C4-2B (cell line): ENCODE measurements at regions not wholly inside any gene's neighbourhood (a gene's known extent, or its start where the extent isn't known, plus 50 kb on each side); places are given as distances from the start of the nearest gene placed in this dataset.

Experiments
- H3K27ac ChIP-seq: fragments of 450-650 bp; 2 replicates; pipeline ENCODE4 v1.5.1; 2017
- CTCF ChIP-seq: fragments of 450-650 bp; conservative IDR thresholded peaks from 2 replicates; pipeline ENCODE4 v1.5.1; 2017; ENCODE audit warnings: mild to moderate bottlenecking
- ZFX ChIP-seq: fragments of 450-650 bp; IDR thresholded peaks from 2 replicates; pipeline ENCODE4 v1.6.1; 2017

GRCh38 chr10:62585211-62585775 lies 211.1 kb downstream of the ZNF365 start:
- H3K27ac ChIP-seq = no peak overlapping the region
- TF ChIP-seq CTCF (no peak), ZFX (no peak)

DNA sequence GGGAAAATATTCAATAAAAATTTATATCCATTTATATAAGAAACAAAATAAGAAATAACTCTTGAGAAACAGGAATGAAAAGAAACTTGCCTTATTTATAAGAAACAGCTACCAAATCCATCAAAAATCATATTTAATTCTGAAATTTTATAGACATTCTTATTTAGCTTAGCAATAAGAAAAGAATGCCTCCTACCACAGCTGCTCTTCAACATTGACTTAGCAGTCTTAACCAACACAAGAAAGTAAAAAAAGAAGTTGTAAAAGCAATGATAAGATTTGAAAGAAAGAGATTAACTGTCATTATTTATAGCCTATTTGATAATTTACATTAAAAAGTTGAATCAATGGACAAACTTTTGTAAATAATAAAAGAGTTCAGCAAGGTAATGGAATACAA lies 212.8 kb downstream of the ZNF365 start:
- TF ChIP-seq CTCF = no peak
- H3K27ac ChIP-seq = no peak overlapping the region

DNA sequence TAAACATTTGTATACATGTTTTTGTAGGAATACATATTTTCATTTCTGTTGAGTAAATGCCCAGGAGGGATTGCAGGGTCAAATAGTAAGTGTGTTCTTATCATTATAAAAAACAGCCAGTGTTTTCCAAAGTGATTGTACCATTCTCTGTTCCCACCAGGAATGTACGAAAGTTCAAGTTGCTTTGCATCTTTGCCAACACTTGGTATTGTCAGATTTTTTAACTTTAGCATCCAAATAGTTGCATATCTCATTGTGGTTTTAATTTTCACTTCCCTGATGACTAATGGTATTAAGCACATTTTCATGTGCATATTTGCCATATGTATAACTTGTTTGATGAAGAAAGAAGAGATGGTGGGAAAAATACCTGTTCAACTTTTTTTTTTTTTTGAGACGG lies 213.9 kb downstream of the ZNF365 start:
- TF ChIP-seq ZFX (no peak), CTCF (no peak)
- no peak overlapping the region for H3K27ac ChIP-seq

- H3K27ac ChIP-seq = no peak overlapping the region
- TF ChIP-seq ZFX (no peak), CTCF (no peak)
Observed at GRCh38 chr10:62589689-62590088, 214.8 kb upstream of the ADO start.

DNA sequence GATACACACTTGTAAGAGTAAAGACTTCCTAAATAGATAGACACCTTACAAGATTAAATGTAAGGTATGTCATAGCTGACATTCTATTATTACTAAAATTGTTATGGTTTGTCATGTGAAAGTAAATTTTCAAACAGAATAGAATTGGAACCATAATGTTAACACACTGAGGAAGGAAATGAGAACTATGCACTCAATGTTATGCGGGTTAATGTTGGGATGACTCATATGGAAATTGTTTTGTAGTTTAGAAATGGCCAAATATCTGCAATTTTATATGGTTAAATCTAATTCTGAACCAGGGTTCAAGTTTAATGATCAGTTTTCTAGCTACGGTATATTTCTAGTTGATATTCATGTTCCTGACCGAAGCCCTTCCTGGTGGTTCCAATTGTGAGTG lies 214.2 kb upstream of the ADO start:
- H3K27ac ChIP-seq = no peak overlapping the region
- TF ChIP-seq ZFX (no peak), CTCF (no peak)

- no peak overlapping the region for H3K27ac ChIP-seq
Observed at GRCh38 chr10:62594093-62594520, 210.4 kb upstream of the ADO start.

GRCh38 chr10:62597226-62597625 lies 207.3 kb upstream of the ADO start:
- H3K27ac ChIP-seq = no peak overlapping the region
- TF ChIP-seq ZFX (no peak), CTCF (no peak)

More at GRCh38 chr10:62594093-62594520, 210.4 kb upstream of the ADO start:
- TF ChIP-seq ZFX (no peak), CTCF (peak; percentile 94)
